H1 (cell line): ENCODE measurements at regions not wholly inside any gene's neighbourhood (a gene's known extent, or its start where the extent isn't known, plus 50 kb on each side); places are given as distances from the start of the nearest gene placed in this dataset.

Experiments used
- CBX8 ChIP-seq: fragments of 300-800, 300-1000 bp; sonication (generic); IDR thresholded peaks from 2 replicates; pipeline ENCODE4 v1.7.1; 2016; ENCODE audit warnings: low read depth, low read length, borderline replicate concordance
- GABPA ChIP-seq: IDR thresholded peaks from 2 replicates; pipeline ENCODE4 v1.6.1; 2011; ENCODE audit warnings: mild to moderate bottlenecking, low read length, moderate library complexity, borderline replicate concordance; ENCODE audit not compliant: insufficient read depth
- MAX ChIP-seq: IDR thresholded peaks from 2 replicates; pipeline ENCODE4 v1.6.1; 2012; ENCODE audit warnings: inconsistent platforms
- POU5F1 ChIP-seq: IDR thresholded peaks from 2 replicates; pipeline ENCODE4 v1.6.1; 2011; ENCODE audit warnings: low read depth, mild to moderate bottlenecking, low read length, moderate library complexity
- RFX5 ChIP-seq: IDR thresholded peaks from 2 replicates; pipeline ENCODE4 v1.6.1; 2011; ENCODE audit warnings: low read depth, low read length, improper control_type of control experiment, borderline replicate concordance

GRCh38 chr6:156311291-156311690 lies 465.9 kb upstream of the ARID1B start (continued):
- TF ChIP-seq GABPA = no peak
- no peak for TF ChIP-seq CBX8
- no peak for TF ChIP-seq POU5F1
- no peak for TF ChIP-seq MAX
- TF ChIP-seq RFX5 = no peak
